Colonic mucosa (tissue), 4 donors: ENCODE measurements at regions not wholly inside any gene's neighbourhood (a gene's known extent, or its start where the extent isn't known, plus 50 kb on each side); places are given as distances from the start of the nearest gene placed in this dataset.

Experiments
- DNase-seq: peaks from one replicate; pipeline ENCODE4 v3.0.0-alpha.2; 2020
- H3K27ac ChIP-seq: fragments of 200-600 bp; one replicate; pipeline ENCODE4 v1.8.0; 2021
- H3K27me3 ChIP-seq: fragments of 200-600 bp; one replicate; pipeline ENCODE4 v1.8.0; 2021
- H3K36me3 ChIP-seq: fragments of 200-600 bp; one replicate; pipeline ENCODE4 v1.8.0; 2021
- H3K4me1 ChIP-seq: fragments of 200-600 bp; one replicate; pipeline ENCODE4 v1.8.0; 2021; ENCODE audit warnings: mild to moderate bottlenecking
- H3K4me3 ChIP-seq: fragments of 200-600 bp; one replicate; pipeline ENCODE4 v1.8.0; 2021
- H3K9ac ChIP-seq, 2 donors: one replicate each; pipeline ENCODE4 v1.7.0; 2013; ENCODE audit warnings: control low read depth in 2 of 2, low read depth in 2 of 2, low read length in 2 of 2
- H3K9me3 ChIP-seq: fragments of 200-600 bp; one replicate; pipeline ENCODE4 v1.8.0; 2021
- CTCF ChIP-seq: fragments of 200-600 bp; IDR thresholded peaks from one replicate; pipeline ENCODE4 v1.8.0; 2022; ENCODE audit warnings: antibody characterized with exemption, mild to moderate bottlenecking
- intact Hi-C: fragments of 100-400 bp; cut with DNase I; formaldehyde crosslinking; loops from one replicate; pipeline ENCODE4 v1.14.1; 2022
- donor health status: healthy.
- donor health status: DM: no; HTN: no; CAD: no.
- donor health status: DM: no; HTN: no; CAD: no.

GRCh38 chr2:195513119-195513518 lies 143.9 kb upstream of the SLC39A10 start:
- Histone ChIP-seq H3K9ac (no peak overlapping the region), H3K27ac (no peak overlapping the region), H3K4me1 (no peaks in the 10 kb centered on the region), H3K27me3 (no peaks in the 10 kb centered on the region), H3K36me3 (no peaks in the 10 kb centered on the region), H3K4me3 (no peak overlapping the region), H3K9me3 (no peaks in the 10 kb centered on the region)
- no peak for DNase-seq
- no peak for TF ChIP-seq CTCF
- intact Hi-C loops, result no loop called here

- H3K9ac ChIP-seq, result no peak overlapping the region
- no peaks in the 10 kb centered on the region for H3K9me3 ChIP-seq
- H3K4me3 ChIP-seq, result no peak overlapping the region
- H3K27me3 ChIP-seq, result no peaks in the 10 kb centered on the region
- no peaks in the 10 kb centered on the region for H3K36me3 ChIP-seq
- H3K27ac ChIP-seq, result no peak overlapping the region
- no peak for TF ChIP-seq CTCF
- DNase-seq, result no peak
- intact Hi-C loops, result no loop called here
- no peaks in the 10 kb centered on the region for H3K4me1 ChIP-seq
Observed at GRCh38 chr2:195509551-195509950, 147.5 kb upstream of the SLC39A10 start.

GRCh38 chr2:195508139-195508455 lies 148.9 kb upstream of the SLC39A10 start:
- Histone ChIP-seq H3K9me3 (no peaks in the 10 kb centered on the region), H3K9ac (no peak overlapping the region), H3K36me3 (no peaks in the 10 kb centered on the region), H3K27me3 (no peaks in the 10 kb centered on the region), H3K27ac (no peak overlapping the region), H3K4me3 (no peak overlapping the region), H3K4me1 (no peaks in the 10 kb centered on the region)
- TF ChIP-seq CTCF, result no peak
- DNase-seq, result no peak
- intact Hi-C loops, result no loop called here

- Histone ChIP-seq H3K36me3 (no peaks in the 10 kb centered on the region), H3K27ac (no peak overlapping the region), H3K27me3 (no peaks in the 10 kb centered on the region), H3K4me3 (no peak overlapping the region), H3K9me3 (no peaks in the 10 kb centered on the region), H3K9ac (no peak overlapping the region), H3K4me1 (no peaks in the 10 kb centered on the region)
- intact Hi-C loops, result no loop called here
- TF ChIP-seq CTCF, result no peak
- no peak for DNase-seq
Observed at GRCh38 chr2:195507447-195508138, 149.4 kb upstream of the SLC39A10 start.

- Histone ChIP-seq H3K4me1 (no peaks in the 10 kb centered on the region), H3K9me3 (no peaks in the 10 kb centered on the region), H3K4me3 (no peak overlapping the region), H3K9ac (no peak overlapping the region), H3K27ac (no peak overlapping the region), H3K27me3 (no peaks in the 10 kb centered on the region), H3K36me3 (no peaks in the 10 kb centered on the region)
- no peak for TF ChIP-seq CTCF
- DNase-seq, result no peak
- intact Hi-C loops, result no loop called here
Observed at GRCh38 chr2:195505701-195506100, 151.3 kb upstream of the SLC39A10 start.
